HEK293T (cell line): ENCODE measurements at regions not wholly inside any gene's neighbourhood (a gene's known extent, or its start where the extent isn't known, plus 50 kb on each side); places are given as distances from the start of the nearest gene placed in this dataset.

Experiments
- CTCF ChIA-PET: fragments of 350-600 bp; formaldehyde crosslinking; extraction: SDS; loops from one replicate; lab custom pipeline; 2021; ENCODE audit warnings: antibody characterized with exemption, inconsistent platforms; lab: Yijun Ruan, JAX
- POLR2A ChIA-PET: fragments of 350-600 bp; formaldehyde crosslinking; extraction: SDS; loops from one replicate; lab custom pipeline; 2020; ENCODE audit warnings: antibody characterized with exemption, inconsistent platforms; lab: Yijun Ruan, JAX
- DNase-seq: peaks from one replicate; pipeline ENCODE4 v3.0.0; 2012; ENCODE audit warnings: mixed read lengths; ENCODE audit errors: extremely low spot score
- ARNT ChIP-seq: fragments of 450-650 bp; IDR thresholded peaks from 2 replicates; pipeline ENCODE4 v1.6.1; 2017; ENCODE audit warnings: mild to moderate bottlenecking
- BHLHE40 ChIP-seq: fragments of 450-650 bp; IDR thresholded peaks from 2 replicates; pipeline ENCODE4 v1.6.1; 2016; ENCODE audit warnings: mild to moderate bottlenecking, moderate library complexity, borderline replicate concordance
- CTBP1 ChIP-seq: fragments of 450-650 bp; IDR thresholded peaks from 2 replicates; pipeline ENCODE4 v1.6.1; 2016; ENCODE audit warnings: borderline replicate concordance
- ELF4 ChIP-seq: fragments of 450-650 bp; IDR thresholded peaks from 2 replicates; pipeline ENCODE4 v1.6.1; 2017; ENCODE audit warnings: antibody characterized with exemption
- FOXA1 ChIP-seq: fragments of 450-650 bp; IDR thresholded peaks from 2 replicates; pipeline ENCODE4 v1.6.1; 2016; ENCODE audit warnings: mild to moderate bottlenecking
- FOXK2 ChIP-seq: fragments of 450-650 bp; IDR thresholded peaks from 2 replicates; pipeline ENCODE4 v1.6.1; 2016; ENCODE audit warnings: mild to moderate bottlenecking
- FOXM1 ChIP-seq: fragments of 450-650 bp; IDR thresholded peaks from 2 replicates; pipeline ENCODE4 v1.6.1; 2017; ENCODE audit warnings: mild to moderate bottlenecking, borderline replicate concordance
- HDGF ChIP-seq: fragments of 450-650 bp; IDR thresholded peaks from 2 replicates; pipeline ENCODE4 v1.6.1; 2017; ENCODE audit warnings: antibody characterized with exemption, borderline replicate concordance
- L3MBTL2 ChIP-seq: fragments of 450-650 bp; conservative IDR thresholded peaks from 2 replicates; pipeline ENCODE4 v1.6.1; 2016; ENCODE audit warnings: mild to moderate bottlenecking
- LEF1 ChIP-seq: fragments of 450-650 bp; IDR thresholded peaks from 2 replicates; pipeline ENCODE4 v1.6.1; 2017; ENCODE audit warnings: mild to moderate bottlenecking, borderline replicate concordance
- NFRKB ChIP-seq: fragments of 450-650 bp; IDR thresholded peaks from 2 replicates; pipeline ENCODE4 v1.6.1; 2016; ENCODE audit warnings: mild to moderate bottlenecking, moderate library complexity
- SP1 ChIP-seq: fragments of 450-650 bp; IDR thresholded peaks from 2 replicates; pipeline ENCODE4 v1.6.1; 2017
- SUZ12 ChIP-seq: fragments of 450-650 bp; IDR thresholded peaks from 2 replicates; pipeline ENCODE4 v1.6.1; 2016; ENCODE audit warnings: mild to moderate bottlenecking
- TARDBP ChIP-seq: fragments of 450-650 bp; IDR thresholded peaks from 2 replicates; pipeline ENCODE4 v1.6.1; 2016
- ZNF384 ChIP-seq: fragments of 450-650 bp; IDR thresholded peaks from 2 replicates; pipeline ENCODE4 v1.6.1; 2016
- TF ChIP-seq, protein P1 (sequence below): fragments of 450-650 bp; IDR thresholded peaks from 2 replicates; pipeline ENCODE4 v1.6.1; 2016

DNA sequence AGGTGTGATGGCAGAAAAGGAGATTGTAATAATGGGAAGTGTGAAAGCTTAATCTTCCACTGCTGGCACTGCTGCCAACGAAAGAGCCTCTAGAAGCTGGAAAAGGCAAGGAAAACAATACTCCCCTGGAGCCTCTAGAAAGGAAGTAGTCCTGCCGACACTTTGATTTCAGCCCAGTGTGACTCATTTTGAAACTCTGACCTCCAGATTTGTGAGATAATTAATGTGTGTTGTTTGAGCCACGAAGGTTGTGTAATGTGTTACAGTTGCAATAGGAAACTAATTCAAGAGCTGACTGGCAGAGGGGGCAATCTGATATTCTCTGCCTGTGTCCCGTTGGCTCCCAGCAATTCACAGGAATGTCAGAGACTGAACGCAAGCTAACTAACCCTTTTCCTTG, 219.2 kb upstream of the UBE2E3 start:
- CTCF ChIA-PET = no interaction called here
- POLR2A ChIA-PET = no interaction called here

DNA sequence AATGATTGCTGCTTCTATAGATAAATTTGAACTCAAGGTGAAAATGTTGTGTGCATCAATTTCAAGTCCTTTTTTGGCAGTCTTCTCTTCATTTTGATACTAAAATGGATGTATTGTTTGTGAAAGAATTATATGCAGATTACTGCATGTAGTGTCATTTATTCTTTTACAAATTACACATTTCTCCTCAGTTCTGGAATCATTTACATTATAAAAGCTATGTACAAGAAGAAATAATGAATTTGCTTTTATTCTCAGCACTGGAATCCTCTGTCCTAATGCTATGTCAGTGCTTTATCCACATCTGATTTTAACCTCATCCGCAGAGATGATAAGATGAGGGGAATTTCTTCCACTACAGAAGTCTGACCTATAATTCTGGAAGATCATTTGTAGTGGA, 220.8 kb upstream of the UBE2E3 start:
- DNase-seq = no peak
- ChIA-PET CTCF (no interaction called here), POLR2A (no interaction called here)
- TF ChIP-seq ELF4 (no peak), FOXK2 (no peak), NFRKB (no peak), SP1 (no peak), CTBP1 (no peak), ZNF384 (no peak), BHLHE40 (no peak), SUZ12 (no peak), ARNT (no peak), LEF1 (no peak), FOXA1 (no peak), TARDBP (no peak), HDGF (no peak)
- TF ChIP-seq, protein P1, sequence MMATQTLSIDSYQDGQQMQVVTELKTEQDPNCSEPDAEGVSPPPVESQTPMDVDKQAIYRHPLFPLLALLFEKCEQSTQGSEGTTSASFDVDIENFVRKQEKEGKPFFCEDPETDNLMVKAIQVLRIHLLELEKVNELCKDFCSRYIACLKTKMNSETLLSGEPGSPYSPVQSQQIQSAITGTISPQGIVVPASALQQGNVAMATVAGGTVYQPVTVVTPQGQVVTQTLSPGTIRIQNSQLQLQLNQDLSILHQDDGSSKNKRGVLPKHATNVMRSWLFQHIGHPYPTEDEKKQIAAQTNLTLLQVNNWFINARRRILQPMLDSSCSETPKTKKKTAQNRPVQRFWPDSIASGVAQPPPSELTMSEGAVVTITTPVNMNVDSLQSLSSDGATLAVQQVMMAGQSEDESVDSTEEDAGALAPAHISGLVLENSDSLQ = no peak

More for the DNA sequence above, 219.2 kb upstream of the UBE2E3 start:
- no peak for DNase-seq
- TF ChIP-seq L3MBTL2 (no peak), FOXK2 (no peak), CTBP1 (no peak), ZNF384 (no peak), BHLHE40 (no peak), ARNT (no peak), SP1 (no peak), SUZ12 (no peak), LEF1 (no peak), NFRKB (no peak), ELF4 (no peak), FOXA1 (no peak), TARDBP (no peak), FOXM1 (no peak)
- TF ChIP-seq, protein P1 = no peak

GRCh38 chr2:180753809-180754761, 226.3 kb upstream of the UBE2E3 start:
- DNase-seq = no peak
- TF ChIP-seq FOXM1 (no peak), TARDBP (no peak), ELF4 (no peak), NFRKB (no peak), HDGF (no peak)
- POLR2A ChIA-PET = no interaction called here
- CTCF ChIA-PET = interaction anchor here (0.7 kb wide), 1 partner anchor 1154 kb away, joined by 4 read pairs; no protein-coding TSS in a partner anchor

DNA sequence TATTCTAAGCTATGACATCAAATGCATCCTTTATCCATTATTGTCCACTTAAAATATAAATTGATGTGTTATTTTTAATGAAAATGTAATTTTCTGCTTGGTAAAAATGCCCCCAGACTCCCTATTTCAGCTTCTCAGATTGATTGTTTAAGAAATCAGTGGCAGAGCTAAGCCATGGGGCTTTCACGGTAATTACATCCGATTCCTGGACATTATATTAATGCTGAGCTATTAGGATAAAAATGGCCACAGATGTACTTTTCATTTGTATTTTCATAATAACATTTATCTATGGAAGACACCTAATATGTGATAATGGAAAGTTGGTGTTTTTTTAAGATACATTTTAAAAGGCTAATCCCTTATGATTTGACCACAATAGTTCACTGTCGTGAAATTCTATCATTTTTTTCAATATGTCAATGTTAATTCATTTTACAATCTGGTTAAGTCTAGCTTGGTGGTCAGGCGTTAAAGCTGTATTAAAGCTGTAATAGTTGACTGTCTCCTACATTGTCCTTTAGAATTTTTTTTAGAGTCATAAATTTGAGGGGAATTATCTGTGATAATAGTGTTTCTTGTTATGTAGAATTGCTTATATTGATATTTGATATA, 229.0 kb upstream of the UBE2E3 start:
- DNase-seq = no peak
- POLR2A ChIA-PET = no interaction called here
- CTCF ChIA-PET = no interaction called here
- no peak for TF ChIP-seq SP1

- TF ChIP-seq LEF1 (no peak), SP1 (no peak), ZNF384 (no peak), NFRKB (no peak), BHLHE40 (no peak), FOXM1 (no peak), CTBP1 (no peak), TARDBP (no peak), ELF4 (no peak), FOXK2 (no peak), SUZ12 (no peak), L3MBTL2 (no peak), FOXA1 (no peak), HDGF (no peak), ARNT (no peak)
- TF ChIP-seq, protein P1 = no peak
- CTCF ChIA-PET = no interaction called here
- no peak for DNase-seq
- POLR2A ChIA-PET = no interaction called here
Observed at GRCh38 chr2:180747728-180748127, 232.7 kb upstream of the UBE2E3 start.

- ChIA-PET POLR2A (no interaction called here), CTCF (no interaction called here)
- TF ChIP-seq L3MBTL2 (no peak), ELF4 (no peak), FOXK2 (no peak)
- DNase-seq = no peak
Observed at GRCh38 chr2:180743401-180743800, 237.0 kb upstream of the UBE2E3 start.

DNA sequence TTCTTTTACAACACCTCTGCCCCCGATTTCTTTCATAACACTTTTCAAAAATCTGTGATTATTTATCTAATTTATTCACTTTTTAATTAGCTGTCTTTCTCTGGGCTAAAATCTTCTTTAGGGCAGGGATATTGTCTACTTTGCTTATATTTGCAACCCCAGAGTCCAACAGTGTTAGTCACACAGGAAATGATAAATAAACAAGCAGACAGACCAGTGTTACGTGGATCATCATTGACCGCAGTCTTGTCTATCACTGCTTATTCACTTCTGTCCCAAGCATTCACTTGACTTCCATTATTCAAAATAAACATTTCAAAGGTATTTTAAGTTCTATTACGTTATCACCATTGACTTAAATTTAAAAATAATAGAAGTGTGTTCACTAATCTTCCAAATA, 237.6 kb upstream of the UBE2E3 start:
- POLR2A ChIA-PET = no interaction called here
- DNase-seq = no peak
- TF ChIP-seq LEF1 = no peak
- no peak for TF ChIP-seq FOXA1
- no peak for TF ChIP-seq TARDBP
- TF ChIP-seq L3MBTL2 = no peak
- no peak for TF ChIP-seq ZNF384
- no peak for TF ChIP-seq ARNT
- TF ChIP-seq SUZ12 = no peak
- TF ChIP-seq FOXM1 = no peak
- no peak for TF ChIP-seq CTBP1
- TF ChIP-seq, protein P1 = no peak
- no peak for TF ChIP-seq HDGF
- CTCF ChIA-PET = no interaction called here
